HG02973 (cell line): ENCODE measurements at regions not wholly inside any gene's neighbourhood (a gene's known extent, or its start where the extent isn't known, plus 50 kb on each side); places are given as distances from the start of the nearest gene placed in this dataset.
"Not testable (repeated sequence)": the region's sequence is repeated elsewhere in the genome, so short reads cannot be mapped to it uniquely, and the experiment has no call there.

Experiments used
- ATAC-seq: cut with Tn5 transposase; IDR thresholded peaks from one replicate; pipeline ENCODE4 v1.9.1; 2021; ENCODE audit warnings: moderate library complexity; ENCODE audit not compliant: unreplicated experiment

DNA sequence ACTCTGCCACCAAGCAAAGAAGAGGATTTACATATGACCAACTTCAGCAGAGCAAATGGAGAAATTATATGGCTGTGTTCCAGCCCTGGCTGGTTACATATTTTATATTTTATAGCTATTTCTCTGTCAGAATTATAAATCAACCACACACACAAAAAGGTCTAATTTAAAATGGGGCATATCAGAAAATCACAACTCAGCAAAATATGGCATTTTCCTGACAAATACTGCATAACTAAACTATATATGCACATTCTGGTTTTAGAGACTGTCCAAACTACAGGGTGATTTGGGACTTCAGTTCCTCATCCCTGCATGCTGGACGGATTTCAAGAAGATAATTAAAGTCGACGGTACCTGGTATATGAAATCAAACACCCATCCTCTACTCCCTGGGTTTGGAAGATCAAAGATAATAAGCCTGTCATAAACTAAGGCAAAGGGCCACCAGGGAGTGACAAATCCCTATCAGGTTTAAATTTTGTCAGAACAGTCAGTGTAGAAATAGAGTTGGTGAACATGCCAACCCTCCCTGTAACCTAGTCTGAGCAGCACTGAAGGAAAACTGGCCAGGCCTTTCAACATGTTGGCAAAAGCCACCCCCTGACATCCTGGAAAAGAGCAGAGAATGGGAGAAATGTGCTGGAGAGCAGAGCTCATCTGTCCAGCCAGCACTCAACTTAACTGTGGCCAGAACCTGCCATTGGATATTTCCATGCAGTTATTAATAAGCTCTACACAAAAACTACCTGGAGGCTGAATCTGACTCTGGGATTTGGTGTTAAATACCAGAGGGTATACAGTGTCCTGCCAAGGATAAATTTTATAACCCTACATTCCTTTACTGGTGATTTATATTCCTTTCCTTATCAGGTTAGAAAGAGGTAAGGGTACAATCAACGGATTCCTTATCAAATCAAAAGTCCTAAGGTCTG, 235.7 kb downstream of the ENC1 start:
- ATAC-seq: no peak

DNA sequence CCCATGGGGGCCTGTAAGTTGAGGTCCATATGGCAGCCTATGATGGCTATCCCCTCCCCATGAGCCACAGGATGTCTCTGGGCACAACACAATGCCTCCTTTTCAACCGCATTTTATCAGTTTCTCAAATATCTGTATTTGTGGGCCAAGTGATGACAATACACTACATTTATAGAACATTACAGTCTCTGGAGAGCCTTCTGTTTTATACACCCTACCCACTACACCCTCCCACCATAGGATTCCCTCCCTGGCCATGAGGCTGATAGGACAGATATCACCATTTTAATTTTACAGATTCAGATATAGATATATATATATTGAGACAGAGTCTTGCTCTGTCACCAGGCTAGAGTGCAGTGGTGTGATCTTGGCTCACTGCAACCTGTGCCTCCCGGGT, 236.8 kb downstream of the ENC1 start:
- no peak for ATAC-seq

DNA sequence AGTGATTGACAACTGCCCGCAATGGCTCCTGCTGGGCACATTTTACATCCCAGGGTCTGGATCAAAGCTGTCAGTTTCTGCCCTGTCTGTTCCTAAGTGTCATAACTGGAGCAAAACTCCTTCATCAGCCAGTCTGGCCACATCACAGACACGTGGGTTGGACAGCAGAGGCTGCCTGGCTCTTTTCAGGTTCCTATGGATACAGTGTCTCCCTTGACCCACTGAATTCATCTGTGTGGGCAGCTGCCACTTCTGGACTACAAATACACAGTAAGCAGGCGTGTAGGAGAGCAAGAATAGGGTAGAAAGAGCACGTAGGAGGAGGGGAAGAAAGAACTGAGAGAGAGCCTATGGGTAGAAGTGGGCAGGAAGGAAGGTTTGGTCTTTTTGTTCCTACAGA, 238.0 kb downstream of the ENC1 start:
- ATAC-seq: no peak

DNA sequence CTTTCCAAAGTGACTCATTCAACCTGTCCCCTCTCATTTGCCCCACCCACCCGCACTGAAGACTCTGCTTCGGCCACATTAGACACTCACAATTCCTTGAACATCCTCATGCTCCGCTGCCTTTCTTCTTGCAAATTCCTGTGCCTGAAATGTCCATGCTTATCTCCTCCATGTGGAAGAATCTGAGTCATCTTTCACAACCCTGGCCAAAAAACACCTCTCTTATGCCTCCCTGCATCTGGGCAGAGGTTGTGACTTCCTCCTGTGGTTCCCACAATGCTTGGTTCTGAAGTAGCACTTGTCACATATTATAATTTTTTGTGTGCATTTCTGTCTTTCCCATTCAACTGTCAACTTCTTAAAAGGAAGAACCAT, 238.6 kb downstream of the ENC1 start:
- no peak for ATAC-seq

DNA sequence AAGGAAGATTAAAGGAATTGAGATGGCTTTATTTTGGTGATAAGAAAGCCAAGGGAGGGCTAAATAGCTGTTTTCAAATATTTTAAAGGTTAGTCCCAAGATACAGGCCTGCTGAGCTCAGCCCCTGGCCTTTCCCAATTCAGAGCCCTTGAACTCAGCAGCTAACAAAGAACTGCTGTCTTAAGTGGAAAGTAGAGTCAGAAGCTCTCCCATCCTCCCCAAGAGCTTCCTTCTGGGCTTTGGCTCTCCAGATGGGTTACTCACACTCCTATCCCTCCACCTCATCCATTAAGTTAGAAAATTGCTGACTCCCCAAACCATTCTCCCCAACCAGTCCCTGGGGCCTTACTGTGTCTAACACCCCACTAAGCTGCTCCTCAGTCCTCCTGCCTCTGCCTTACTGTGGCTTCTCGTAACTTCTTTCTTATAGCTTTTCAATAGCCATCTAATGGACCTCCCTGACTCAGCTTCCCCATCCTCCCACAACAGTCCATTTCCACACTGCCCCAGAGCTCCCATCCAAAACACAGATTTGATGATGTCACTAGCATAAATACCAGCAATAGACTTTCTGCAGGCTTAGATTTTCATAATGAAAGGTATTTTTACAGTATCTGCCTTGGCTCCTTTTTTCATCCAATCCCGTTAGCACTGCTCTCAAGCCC, 239.1 kb downstream of the ENC1 start:
- no peak for ATAC-seq

DNA sequence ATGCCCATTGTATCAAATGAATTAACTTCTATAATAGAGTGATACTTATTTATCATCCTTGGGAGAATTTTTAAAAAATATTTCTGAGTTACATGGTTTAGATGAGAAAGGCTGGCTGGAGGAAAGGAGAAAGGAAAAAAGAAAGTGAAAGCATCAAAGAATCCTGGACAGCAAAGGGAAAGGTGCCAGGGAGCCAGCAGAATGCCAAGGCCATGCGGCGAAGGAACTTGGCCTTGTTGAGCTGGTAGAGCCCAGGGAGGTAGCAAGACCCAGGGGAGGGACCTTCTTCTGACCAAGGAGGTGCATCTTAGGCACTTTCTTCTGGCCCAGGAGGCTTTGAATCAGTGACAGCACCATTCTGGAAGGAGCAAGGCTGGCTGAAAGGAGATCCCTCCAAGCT, 240.5 kb downstream of the ENC1 start:
- ATAC-seq: no peak

DNA sequence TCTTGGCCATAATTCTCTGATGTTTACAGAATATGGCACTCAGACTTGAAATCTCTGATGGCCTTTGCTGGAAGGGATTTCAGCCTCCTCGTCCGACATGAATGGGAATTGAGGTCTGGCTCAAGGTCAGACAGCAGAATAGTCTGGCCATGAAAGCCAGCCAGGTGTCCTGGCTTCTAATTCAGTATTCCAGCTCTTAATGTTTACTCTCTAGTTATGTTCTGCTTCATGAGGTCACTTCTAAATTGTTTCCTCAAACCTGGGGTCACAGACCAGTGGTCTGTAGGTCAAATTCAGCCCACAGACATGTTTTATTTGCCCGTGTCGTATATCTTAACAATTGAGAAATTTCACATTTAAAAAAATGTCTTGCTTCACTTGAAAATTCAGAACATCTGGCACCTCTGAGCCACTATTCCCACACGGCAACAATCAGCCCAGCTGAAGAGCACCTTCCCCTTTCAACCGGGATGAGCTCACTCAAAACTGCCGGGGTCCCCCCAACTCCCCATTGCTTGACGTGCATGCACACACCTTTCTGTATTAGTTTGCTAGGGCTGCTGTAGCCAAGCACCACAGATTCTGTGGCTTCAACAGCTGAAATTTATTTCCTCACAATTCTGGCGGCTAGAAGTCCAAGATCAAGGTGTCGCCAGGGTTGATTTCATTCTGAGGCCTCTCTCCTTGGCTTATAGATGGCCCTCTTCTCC, 243.5 kb downstream of the ENC1 start:
- no peak for ATAC-seq

DNA sequence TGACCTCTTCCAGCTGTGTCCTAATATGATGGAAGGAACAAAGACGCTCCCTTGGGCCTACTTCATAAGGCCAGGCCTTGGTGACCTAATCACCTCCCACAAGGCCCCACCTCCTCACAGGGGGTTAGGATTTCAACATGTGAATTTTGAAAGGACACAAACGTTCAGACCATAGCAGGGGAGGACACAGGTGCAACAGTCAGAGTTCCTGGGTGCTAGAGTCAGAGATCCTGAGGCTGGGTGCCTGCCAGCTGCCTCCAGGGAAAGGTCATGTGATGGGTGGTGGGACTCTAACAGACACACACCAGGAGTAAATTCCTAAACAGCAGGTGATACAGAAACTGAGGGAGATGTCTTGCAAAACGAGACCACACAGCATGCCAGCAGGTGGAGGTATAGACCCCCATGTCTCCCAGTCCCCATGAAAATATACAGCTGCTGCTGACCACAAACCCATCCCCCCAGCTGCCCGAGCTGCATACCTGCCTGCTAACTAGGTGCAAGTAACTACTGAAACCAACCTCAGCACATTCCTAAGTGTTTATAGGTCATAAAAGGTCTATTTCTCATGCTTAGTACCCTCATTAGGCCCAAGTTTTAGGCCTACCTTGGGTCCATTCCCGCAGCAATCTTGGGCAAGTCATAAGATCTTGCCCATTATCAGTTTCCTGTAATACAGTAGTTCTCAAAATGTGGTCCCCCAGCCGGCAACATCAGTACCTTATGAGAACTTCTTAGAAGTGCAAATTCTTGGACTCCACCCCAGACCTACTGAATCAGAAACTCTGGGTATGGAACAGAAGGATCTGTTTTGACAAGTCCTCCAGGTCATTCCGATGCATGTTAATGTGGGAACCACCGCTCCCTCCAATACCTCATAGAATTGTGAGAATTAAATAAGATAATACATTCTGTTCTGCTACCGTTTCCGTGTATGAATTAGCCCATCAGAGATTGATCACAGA, 245.3 kb downstream of the ENC1 start:
- ATAC-seq: no peak

DNA sequence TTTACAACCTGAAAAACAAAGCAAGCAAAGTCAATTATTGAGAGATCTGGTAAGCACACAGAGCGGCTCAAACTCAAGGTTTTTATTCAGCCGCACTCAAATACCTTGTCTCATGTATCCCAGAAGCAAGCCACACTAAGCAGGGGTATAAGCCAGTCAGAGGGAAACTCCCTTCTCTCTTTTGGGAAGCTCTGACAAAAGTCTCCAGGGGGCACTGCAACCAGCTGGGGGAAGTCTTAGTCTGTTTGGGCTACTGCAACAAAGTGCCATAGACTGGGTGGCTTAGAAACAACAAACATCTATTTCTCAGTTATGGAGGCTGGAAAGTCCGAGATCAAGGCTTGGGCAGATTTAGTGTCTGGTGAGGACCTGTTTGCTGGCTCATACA, 246.0 kb downstream of the ENC1 start:
- no peak for ATAC-seq

DNA sequence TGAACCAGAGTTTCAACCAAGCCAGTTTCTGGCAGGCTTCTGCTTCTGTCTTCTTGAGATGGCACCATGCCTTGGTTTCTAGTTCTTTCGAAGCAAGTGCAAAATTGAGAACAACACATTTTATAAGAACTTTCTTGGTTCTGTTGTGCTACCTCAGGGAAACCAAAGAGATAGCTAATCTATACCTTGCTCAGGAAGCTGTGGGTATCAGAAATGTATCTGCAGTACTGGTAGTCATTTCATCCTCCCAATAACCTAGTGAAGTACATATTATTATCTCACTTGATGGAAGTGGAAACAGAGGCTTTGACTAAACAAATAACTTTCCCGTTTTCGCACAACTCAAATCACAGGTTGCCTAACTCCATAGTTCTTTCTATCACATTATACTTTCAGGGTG, 246.6 kb downstream of the ENC1 start:
- ATAC-seq: no peak

DNA sequence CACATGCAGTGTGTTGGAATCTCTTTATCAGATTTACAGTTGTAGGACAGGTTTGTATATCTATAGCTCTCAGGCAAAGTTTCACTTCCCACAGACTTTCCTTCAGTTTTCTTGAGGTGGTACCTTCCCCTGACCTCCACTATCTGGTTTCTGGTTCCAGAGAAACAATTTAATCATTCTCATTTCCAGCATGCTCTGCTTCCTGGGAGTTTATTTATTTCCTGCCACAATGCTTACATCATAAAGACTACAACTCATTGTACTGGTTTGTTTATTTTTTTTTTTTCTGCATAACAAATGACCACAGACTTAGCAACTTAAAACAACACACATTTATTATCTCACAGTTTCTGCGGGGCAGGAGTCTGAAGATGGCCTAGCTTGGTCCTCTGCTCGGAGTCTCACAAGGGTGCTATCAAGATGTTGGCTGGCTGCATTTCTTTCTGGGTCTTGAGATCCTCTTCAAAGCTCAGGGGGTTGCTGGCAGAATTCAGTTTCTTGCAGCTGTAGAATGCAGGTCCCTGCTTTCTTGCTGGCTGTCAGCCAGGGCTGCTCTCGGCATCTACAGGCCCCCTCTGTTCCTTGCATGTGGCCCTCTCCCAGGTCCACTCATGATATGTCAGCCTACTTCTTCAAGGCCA, 247.7 kb downstream of the ENC1 start:
- no peak for ATAC-seq

DNA sequence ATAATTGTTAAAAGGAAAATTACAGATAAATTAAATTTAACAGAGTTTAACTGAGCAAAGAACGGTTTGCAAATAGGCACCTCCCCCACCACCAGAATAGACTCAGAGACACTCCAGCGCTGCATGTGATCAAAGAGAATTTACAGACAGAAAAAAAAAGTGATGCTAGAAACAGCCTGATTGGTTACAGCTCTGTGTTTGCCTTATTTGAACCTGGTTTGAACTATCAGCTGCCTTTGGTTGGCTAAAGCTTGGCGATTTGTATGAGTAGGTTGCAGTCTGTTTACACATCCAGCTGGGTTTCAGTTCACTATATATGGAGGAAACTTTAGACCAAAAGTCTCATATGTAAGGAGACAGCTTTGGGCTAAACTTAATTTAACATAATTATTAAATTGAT, 249.1 kb downstream of the ENC1 start:
- no peak for ATAC-seq

DNA sequence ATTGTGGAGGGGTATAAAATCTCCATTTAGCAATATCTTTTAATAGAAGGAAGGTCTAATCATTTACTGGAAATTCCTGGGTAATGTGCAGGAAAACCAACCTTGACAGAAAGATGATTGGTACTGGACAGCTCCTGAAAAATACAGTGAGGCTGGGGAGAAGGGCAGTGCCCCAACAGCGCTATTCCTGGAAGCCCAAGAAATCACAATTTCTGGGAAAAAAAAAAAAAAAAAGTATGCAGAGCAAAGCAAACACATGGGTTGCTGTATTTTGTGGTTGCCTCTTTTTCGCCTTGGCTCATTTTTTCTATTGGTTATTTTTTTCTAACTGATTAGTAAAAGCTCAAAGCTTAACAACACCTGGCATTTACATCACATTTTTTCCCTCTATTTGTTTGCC, 249.7 kb downstream of the ENC1 start:
- ATAC-seq: no peak

DNA sequence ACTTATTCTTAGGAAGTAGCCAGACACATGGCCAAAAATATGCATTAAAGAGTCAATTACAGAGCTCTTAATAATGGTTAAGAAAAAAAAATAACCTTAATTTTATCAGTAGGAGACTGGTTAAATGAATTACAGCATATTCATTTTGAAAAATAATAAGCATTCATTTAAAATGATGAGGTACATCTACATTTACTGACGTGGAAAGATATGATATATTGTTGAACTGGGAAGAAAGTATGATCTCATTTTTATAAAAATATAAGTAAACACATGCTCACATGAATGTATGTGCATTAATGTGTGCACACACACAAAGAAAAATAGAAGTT, 250.3 kb downstream of the ENC1 start:
- ATAC-seq: no peak

DNA sequence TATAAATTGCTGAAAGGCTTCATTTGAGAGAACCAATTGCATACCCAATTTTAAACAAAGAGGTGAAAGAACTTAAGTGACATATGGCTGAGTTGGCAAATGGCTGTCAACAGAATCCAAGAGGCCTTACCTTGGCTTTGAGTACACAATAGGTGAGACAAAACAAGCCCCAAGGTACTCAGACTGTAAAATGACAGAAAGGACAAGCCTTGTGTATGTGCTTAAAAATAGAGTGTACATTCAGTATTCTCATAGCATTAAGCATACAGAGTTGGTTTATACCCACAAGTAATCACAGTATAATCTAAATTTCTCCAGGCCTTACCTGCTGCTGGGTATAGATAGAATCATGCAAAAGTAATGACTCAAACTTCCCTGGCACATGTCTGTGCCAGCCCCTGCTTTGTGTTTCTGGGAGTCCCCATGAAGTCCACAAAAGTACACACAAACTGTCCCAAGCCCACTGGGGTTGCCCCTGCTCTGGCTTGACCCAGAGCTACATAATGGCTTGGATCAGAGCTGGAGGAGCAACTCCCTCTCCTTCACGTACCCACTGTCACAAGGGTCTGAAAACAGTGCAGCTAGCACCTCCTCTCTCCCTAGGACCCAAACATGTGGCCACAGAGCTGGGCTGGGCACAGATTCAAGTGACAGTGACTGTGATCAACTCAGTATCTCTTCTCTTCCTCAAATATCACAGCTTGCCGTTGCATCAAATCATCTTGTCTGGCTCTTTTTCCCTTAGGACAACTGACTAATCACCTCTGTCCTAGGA, 250.8 kb downstream of the ENC1 start:
- no peak for ATAC-seq

DNA sequence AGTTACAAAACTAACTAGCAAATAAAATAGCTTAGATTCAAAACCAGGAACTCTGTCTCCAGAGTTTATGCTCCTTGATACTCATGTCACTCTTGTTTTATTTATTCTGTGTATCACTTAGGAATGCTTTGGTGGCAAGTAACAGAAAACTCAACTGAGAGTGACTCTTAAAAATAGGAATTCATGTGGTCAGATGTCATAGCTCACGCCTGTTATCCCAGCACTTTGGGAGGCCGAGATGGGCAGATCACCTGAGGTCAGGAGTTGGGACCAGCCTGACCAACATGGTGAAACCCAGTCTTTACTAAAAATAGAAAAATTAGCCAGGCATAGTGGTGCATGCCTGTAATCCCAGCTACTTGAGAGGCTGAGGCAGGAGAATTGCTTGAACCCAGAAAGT, 252.1 kb downstream of the ENC1 start:
- ATAC-seq: not testable (repeated sequence)

DNA sequence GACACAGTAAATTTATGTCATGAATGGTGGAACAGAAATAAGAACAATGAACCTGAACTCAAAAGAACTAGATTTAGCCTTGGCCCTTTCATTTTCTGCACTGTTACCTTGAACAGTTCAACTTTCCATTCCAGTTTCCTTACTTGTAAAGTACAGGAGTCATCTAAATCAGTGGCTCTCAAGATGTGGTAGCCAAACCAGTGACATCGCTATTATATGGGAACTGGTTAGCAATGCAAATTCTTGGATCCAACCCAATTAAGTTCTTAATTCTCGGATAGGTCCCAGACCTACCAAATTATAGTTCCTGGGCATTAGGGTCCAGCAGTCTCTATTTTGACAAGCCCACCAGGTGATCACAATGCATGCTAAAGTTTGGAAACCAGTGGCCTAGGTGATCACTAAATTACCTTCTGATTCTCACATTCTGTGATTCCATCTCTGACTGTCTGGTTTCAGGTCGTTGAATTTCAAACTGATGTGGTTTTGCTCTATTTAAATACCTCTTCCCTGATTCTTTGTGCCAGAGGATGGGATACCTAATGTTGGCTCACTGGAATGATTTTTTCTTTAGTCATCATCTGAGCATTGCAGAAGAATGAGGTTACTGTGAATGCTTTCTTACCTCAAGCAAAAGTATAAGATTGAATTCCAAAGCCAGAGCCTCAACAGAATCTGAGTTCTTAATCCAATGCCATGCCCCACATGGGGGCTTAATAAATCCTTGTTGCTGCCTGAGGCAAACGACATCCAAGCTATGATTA, 253.8 kb downstream of the ENC1 start:
- ATAC-seq: no peak

DNA sequence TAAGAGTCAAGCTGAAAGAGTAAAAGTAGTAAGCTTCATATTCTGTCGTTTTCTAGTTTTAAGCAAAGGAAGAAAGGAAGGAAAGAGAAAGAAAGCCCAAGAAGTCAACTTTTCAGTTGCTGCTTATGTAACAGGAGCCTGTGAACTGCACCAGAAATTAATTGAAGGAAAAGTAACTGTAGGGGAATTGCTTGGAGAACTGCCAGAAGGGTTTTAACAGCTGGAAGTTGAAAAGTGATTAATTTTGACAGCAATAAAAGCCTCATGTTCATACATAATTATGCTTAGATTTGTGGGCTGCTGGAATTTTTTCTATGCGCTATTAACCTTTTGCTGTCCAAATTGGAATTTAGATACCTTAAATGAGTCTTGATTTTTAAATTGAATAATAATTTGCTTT, 255.7 kb downstream of the ENC1 start:
- no peak for ATAC-seq
